ENCODE measurements at regions not wholly inside any gene's neighbourhood (a gene's known extent, or its start where the extent isn't known, plus 50 kb on each side); places are given as distances from the start of the nearest gene placed in this dataset.

DNA sequence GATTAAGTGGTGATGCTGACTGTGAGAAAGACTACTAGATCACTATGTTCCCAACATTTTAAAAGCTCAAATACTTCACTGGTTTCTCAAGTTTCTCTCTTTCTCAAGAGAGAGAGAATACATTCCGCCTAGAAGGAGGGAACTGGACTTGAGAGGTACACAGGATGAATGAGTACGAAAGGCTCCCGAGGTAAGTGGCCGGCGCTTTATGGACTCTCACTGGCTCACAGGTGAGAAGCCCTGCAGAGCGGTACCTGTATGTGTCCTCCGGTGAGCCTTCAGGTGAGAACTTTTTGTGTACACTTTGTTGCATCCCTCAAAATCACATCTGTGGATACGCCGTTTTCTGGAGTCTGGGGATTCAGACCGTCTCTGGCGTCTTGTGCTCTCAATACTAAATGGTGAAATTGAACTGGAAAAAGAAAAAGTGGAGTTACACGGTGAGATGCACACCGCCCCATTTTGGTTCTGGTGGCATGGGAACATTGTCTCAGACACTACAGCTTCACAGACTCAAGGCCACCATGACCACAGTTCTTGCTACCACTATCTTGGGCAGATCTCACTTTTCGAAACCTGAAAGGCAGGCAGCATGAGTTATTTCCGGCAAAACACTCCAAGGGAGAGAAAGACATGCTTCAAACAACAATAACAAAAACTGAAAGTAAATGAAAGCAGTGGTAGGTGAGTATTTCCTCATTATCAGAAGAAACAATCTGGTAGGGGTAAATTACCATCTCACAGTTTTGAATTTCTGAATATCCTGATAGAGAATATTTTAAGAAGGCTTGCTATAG, 418.9 kb downstream of the KLF12 start:
- peak overlapping the region; percentile 71 for H3K27ac Mint-ChIP-seq (ENCODE audit: low read depth, unreplicated experiment)
- peaks cover 7% of the 10 kb centered on the region for H3K36me3 Mint-ChIP-seq (ENCODE audit: insufficient read depth, unreplicated experiment)
- H3K4me1 Mint-ChIP-seq (ENCODE audit: insufficient read depth, unreplicated experiment) = peaks cover 24% of the 10 kb centered on the region
- H3K4me3 Mint-ChIP-seq (ENCODE audit: unreplicated experiment) = no peak overlapping the region
- no TSS peak for BruUV-seq (replicated peaks)
- TF ChIP-seq, protein P1, sequence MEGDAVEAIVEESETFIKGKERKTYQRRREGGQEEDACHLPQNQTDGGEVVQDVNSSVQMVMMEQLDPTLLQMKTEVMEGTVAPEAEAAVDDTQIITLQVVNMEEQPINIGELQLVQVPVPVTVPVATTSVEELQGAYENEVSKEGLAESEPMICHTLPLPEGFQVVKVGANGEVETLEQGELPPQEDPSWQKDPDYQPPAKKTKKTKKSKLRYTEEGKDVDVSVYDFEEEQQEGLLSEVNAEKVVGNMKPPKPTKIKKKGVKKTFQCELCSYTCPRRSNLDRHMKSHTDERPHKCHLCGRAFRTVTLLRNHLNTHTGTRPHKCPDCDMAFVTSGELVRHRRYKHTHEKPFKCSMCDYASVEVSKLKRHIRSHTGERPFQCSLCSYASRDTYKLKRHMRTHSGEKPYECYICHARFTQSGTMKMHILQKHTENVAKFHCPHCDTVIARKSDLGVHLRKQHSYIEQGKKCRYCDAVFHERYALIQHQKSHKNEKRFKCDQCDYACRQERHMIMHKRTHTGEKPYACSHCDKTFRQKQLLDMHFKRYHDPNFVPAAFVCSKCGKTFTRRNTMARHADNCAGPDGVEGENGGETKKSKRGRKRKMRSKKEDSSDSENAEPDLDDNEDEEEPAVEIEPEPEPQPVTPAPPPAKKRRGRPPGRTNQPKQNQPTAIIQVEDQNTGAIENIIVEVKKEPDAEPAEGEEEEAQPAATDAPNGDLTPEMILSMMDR (IDR thresholded peaks at IDR 0.05; ENCODE audit: unreplicated experiment) = no peak
- intact Hi-C loops (cut with micrococcal nuclease) = no loop called here
- no peaks in the 10 kb centered on the region for H3K9me3 Mint-ChIP-seq (ENCODE audit: unreplicated experiment)
- no peaks in the 10 kb centered on the region for H3K27me3 Mint-ChIP-seq (ENCODE audit: insufficient read depth, unreplicated experiment)
- ChIA-PET CTCF (interaction anchor here (0.6 kb wide), 1 partner anchor 526 kb away, joined by 3 read pairs; no protein-coding TSS in a partner anchor), POLR2A (interaction anchor here (0.7 to 1.2 kb wide), 4 partner anchors 347 to 887 kb away, joined by 3 to 5 read pairs (median 4); no protein-coding TSS in a partner anchor)
- no peak for DNase-seq (ENCODE audit: unreplicated experiment)

DNA sequence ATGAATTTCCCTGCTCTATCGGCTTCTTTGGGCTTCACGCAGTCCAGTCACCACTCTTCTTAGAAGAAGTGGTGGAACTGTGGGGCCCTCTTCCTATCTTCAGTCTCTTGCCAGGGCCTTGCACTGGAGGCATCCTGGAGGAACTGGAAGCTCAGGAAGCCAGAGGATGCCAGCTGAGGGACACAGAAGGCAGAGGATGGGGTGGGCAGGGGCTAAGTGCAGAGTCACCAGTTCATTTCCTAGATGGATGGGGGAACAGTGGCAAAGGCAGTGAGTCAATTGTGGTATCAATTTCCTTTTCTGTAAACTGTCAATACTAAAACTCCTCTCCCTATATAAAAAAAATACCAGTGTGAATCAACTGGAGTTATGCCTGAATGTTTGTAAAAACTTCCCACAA, 419.7 kb downstream of the KLF12 start:
- TF ChIP-seq, protein P1 (IDR thresholded peaks at IDR 0.05; ENCODE audit: unreplicated experiment) = no peak

DNA sequence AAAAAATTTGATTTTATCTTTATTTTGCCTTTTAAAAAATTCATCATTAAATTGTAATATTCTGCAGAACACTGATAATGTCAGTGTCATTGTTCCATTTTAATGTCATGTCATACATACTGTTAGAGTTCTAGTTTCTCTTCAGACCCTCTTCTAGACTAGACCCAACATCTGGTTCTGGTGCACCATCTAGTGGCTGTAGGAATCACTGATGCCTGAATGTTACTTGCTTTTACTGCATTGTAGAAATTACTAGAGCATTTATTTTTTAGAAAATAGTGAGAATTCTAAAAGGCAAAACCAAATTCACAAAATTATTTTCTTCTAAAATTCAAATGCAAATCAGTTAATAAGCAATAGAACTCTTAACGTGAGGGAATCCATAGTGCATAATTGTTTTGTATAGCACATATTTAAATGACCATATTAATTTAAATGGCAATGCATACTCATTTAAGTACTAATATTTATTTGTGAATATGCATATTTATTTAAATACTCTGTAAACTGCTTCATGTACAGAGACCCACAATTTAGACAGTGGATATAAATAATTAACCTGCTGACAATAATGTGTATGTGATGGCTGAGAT, 425.7 kb downstream of the KLF12 start:
- TF ChIP-seq, protein P1 (IDR thresholded peaks at IDR 0.05; ENCODE audit: unreplicated experiment) = peak; percentile 92
- H3K27me3 Mint-ChIP-seq (ENCODE audit: insufficient read depth, unreplicated experiment) = no peaks in the 10 kb centered on the region
- ChIA-PET POLR2A (no interaction called here), CTCF (no interaction called here)
- intact Hi-C loops (cut with micrococcal nuclease) = loop anchor here (1.0 to 10.0 kb wide), 5 partner anchors 370 to 1064 kb away; no protein-coding TSS in a partner anchor
- no peak overlapping the region for H3K27ac Mint-ChIP-seq (ENCODE audit: low read depth, unreplicated experiment)
- peaks cover 22% of the 10 kb centered on the region for H3K4me1 Mint-ChIP-seq (ENCODE audit: insufficient read depth, unreplicated experiment)
- BruUV-seq (replicated peaks) = no TSS peak
- DNase-seq (ENCODE audit: unreplicated experiment) = peak; percentile 84
- H3K9me3 Mint-ChIP-seq (ENCODE audit: unreplicated experiment) = no peaks in the 10 kb centered on the region
- no peak overlapping the region for H3K4me3 Mint-ChIP-seq (ENCODE audit: unreplicated experiment)
- H3K36me3 Mint-ChIP-seq (ENCODE audit: insufficient read depth, unreplicated experiment) = peaks cover 7% of the 10 kb centered on the region

More for the DNA sequence above, 419.7 kb downstream of the KLF12 start:
- CTCF ChIA-PET = interaction anchor here (0.6 to 1.4 kb wide), 3 partner anchors 526 to 1505 kb away, joined by 3 read pairs; no protein-coding TSS in a partner anchor
- peaks cover 7% of the 10 kb centered on the region for H3K36me3 Mint-ChIP-seq (ENCODE audit: insufficient read depth, unreplicated experiment)
- intact Hi-C loops (cut with micrococcal nuclease) = no loop called here
- DNase-seq (ENCODE audit: unreplicated experiment) = no peak
- POLR2A ChIA-PET = interaction anchor here (1.1 kb wide), 1 partner anchor 636 kb away, joined by 4 read pairs; no protein-coding TSS in a partner anchor
- no peak overlapping the region for H3K4me3 Mint-ChIP-seq (ENCODE audit: unreplicated experiment)
- peaks cover 22% of the 10 kb centered on the region for H3K4me1 Mint-ChIP-seq (ENCODE audit: insufficient read depth, unreplicated experiment)
- peak overlapping the region; percentile 73 for H3K27ac Mint-ChIP-seq (ENCODE audit: low read depth, unreplicated experiment)
- H3K9me3 Mint-ChIP-seq (ENCODE audit: unreplicated experiment) = no peaks in the 10 kb centered on the region
- H3K27me3 Mint-ChIP-seq (ENCODE audit: insufficient read depth, unreplicated experiment) = no peaks in the 10 kb centered on the region
- no TSS peak for BruUV-seq (replicated peaks)

DNA sequence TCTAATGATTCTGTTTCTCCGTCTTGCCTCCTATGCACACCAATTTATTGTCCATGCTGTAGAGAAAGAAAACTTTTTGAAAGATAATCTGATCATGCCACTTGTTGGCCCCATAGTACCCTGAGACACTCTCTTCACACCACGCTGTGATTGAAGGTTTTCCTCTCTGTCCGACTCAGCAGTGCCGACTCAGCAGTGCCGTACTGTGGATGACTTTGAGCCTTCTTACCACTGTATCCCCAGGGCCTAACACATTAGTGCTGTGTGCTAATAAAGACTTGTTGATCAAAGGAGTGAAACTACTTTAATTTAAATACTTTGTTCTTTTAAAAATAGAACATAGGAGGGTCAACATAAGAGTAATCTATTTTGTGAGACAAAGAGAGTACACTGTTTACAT, 429.6 kb downstream of the KLF12 start:
- H3K9me3 Mint-ChIP-seq (ENCODE audit: unreplicated experiment) = no peaks in the 10 kb centered on the region
- no peaks in the 10 kb centered on the region for H3K27me3 Mint-ChIP-seq (ENCODE audit: insufficient read depth, unreplicated experiment)
- H3K4me1 Mint-ChIP-seq (ENCODE audit: insufficient read depth, unreplicated experiment) = peaks cover 32% of the 10 kb centered on the region
- no peaks in the 10 kb centered on the region for H3K36me3 Mint-ChIP-seq (ENCODE audit: insufficient read depth, unreplicated experiment)
- H3K4me3 Mint-ChIP-seq (ENCODE audit: unreplicated experiment) = no peak overlapping the region
- peak overlapping the region; percentile 94 for H3K27ac Mint-ChIP-seq (ENCODE audit: low read depth, unreplicated experiment)
- ChIA-PET POLR2A (interaction anchor here (0.7 to 2.7 kb wide), 4 partner anchors 340 to 646 kb away, joined by 3 to 80 read pairs (median 11); partner anchors contain the start of gene KLF5), CTCF (interaction anchor here (1.1 to 1.4 kb wide), 2 partner anchors 336 to 863 kb away, joined by 3 to 5 read pairs; no protein-coding TSS in a partner anchor)
- TF ChIP-seq, protein P1 (IDR thresholded peaks at IDR 0.05; ENCODE audit: unreplicated experiment) = no peak
- no TSS peak for BruUV-seq (replicated peaks)
- intact Hi-C loops (cut with micrococcal nuclease) = loop anchor here (5.0 to 10.0 kb wide), 4 partner anchors 282 to 1060 kb away; no protein-coding TSS in a partner anchor
- no peak for DNase-seq (ENCODE audit: unreplicated experiment)
